GM23338 (cell line): ENCODE measurements at regions not wholly inside any gene's neighbourhood (a gene's known extent, or its start where the extent isn't known, plus 50 kb on each side); places are given as distances from the start of the nearest gene placed in this dataset.

ENCODE experiments used
- ATAC-seq: fragments of 200-7000 bp; cut with Tn5 transposase; 3 replicates; pipeline ENCODE4 v1.9.1; 2020
- DNase-seq: peaks from one replicate; pipeline ENCODE4 v3.0.0-alpha.2; 2015; ENCODE audit warnings: low spot score
- H2AFZ ChIP-seq: fragments of 200-600 bp; sonication (generic); 2 replicates; pipeline ENCODE4 v1.8.0; 2016; ENCODE audit warnings: antibody characterized with exemption, mild to moderate bottlenecking, moderate library complexity
- H3F3A ChIP-seq: fragments of 200-600 bp; sonication (generic); replicated peaks from 2 replicates; pipeline ENCODE4 v1.8.0; 2017; ENCODE audit warnings: antibody characterized with exemption, mixed run types, low read depth
- H3K27ac ChIP-seq: fragments of 200-600 bp; sonication (generic); 2 replicates; pipeline ENCODE4 v1.6.1; 2016; ENCODE audit warnings: low read depth
- H3K27me3 ChIP-seq: fragments of 200-600 bp; sonication (generic); 2 replicates; pipeline ENCODE4 v1.8.0; 2016; ENCODE audit warnings: mild to moderate bottlenecking, mixed run types, moderate library complexity; ENCODE audit not compliant: insufficient read depth
- H3K36me3 ChIP-seq: fragments of 200-600 bp; sonication (generic); 2 replicates; pipeline ENCODE4 v1.8.0; 2016; ENCODE audit warnings: mild to moderate bottlenecking; ENCODE audit not compliant: insufficient read depth
- H3K4me1 ChIP-seq: fragments of 200-600 bp; sonication (generic); 2 replicates; pipeline ENCODE4 v1.8.0; 2016; ENCODE audit warnings: mild to moderate bottlenecking, moderate library complexity; ENCODE audit not compliant: insufficient read depth
- H3K4me2 ChIP-seq: fragments of 200-600 bp; sonication (generic); 2 replicates; pipeline ENCODE4 v1.7.1; 2017; ENCODE audit warnings: mixed run types
- H3K4me3 ChIP-seq: fragments of 200-600 bp; sonication (generic); 2 replicates; pipeline ENCODE4 v1.6.1; 2016; ENCODE audit warnings: mixed run types
- H3K79me2 ChIP-seq: fragments of 200-600 bp; sonication (generic); replicated peaks from 2 replicates; pipeline ENCODE4 v1.8.0; 2017; ENCODE audit warnings: mild to moderate bottlenecking; ENCODE audit not compliant: insufficient read depth
- H3K9me2 ChIP-seq: fragments of 200-600 bp; sonication (generic); 2 replicates; pipeline ENCODE4 v1.8.0; 2017; ENCODE audit not compliant: insufficient read depth
- H4K20me1 ChIP-seq: fragments of 200-600 bp; sonication (generic); replicated peaks from 2 replicates; pipeline ENCODE4 v1.8.0; 2017; ENCODE audit warnings: mild to moderate bottlenecking; ENCODE audit not compliant: insufficient read depth
- H3K27ac Mint-ChIP-seq: 2 replicates; pipeline ENCODE4 v1.8.0; 2020; ENCODE audit warnings: inconsistent platforms, mild to moderate bottlenecking, moderate library complexity, mixed read lengths
- H3K27me3 Mint-ChIP-seq: 3 replicates; pipeline ENCODE4 v1.8.0; 2022; ENCODE audit warnings: low read depth, mild to moderate bottlenecking, moderate library complexity, mixed read lengths, inconsistent platforms; ENCODE audit not compliant: insufficient read depth, poor library complexity
- H3K36me3 Mint-ChIP-seq: 3 replicates; pipeline ENCODE4 v1.8.0; 2021; ENCODE audit warnings: low read depth, mild to moderate bottlenecking, inconsistent platforms, moderate library complexity, mixed read lengths
- H3K4me1 Mint-ChIP-seq: 3 replicates; pipeline ENCODE4 v1.8.0; 2020; ENCODE audit warnings: mild to moderate bottlenecking, inconsistent platforms, mixed read lengths
- H3K4me3 Mint-ChIP-seq: 3 replicates; pipeline ENCODE4 v1.8.0; 2021; ENCODE audit warnings: moderate library complexity, mild to moderate bottlenecking, inconsistent platforms, mixed read lengths
- H3K9me3 Mint-ChIP-seq: 3 replicates; pipeline ENCODE4 v1.8.0; 2020; ENCODE audit warnings: moderate library complexity, mild to moderate bottlenecking, inconsistent platforms, mixed read lengths
- CREB1 ChIP-seq: fragments of 250-450 bp; sonication (Bioruptor Pico); IDR thresholded peaks from 2 replicates; pipeline ENCODE4 v1.5.0; 2020; ENCODE audit warnings: low read depth, mild to moderate bottlenecking, moderate library complexity
- CTCF ChIP-seq, 2 experiments: fragments of 200-600 bp in 1 of 2; sonication (generic) in 1 of 2; conservative IDR thresholded peaks; 2 replicates each; pipeline versions ENCODE4 v1.5.1 to v1.6.1; 2016 to 2017; ENCODE audit warnings: antibody characterized with exemption in 2 of 2, low read depth in 2 of 2, mild to moderate bottlenecking in 2 of 2, moderate library complexity in 1 of 2
- ETS1 ChIP-seq: IDR thresholded peaks from 2 replicates; pipeline ENCODE4 v1.6.1; 2016; ENCODE audit warnings: antibody characterized with exemption
- EZH2 ChIP-seq: fragments of 200-600 bp; sonication (generic); IDR thresholded peaks from one replicate; pipeline ENCODE4 v1.8.0; 2017; ENCODE audit warnings: antibody characterized with exemption, mild to moderate bottlenecking, low read depth; ENCODE audit not compliant: unreplicated experiment
- EZH2phosphoT487 ChIP-seq: fragments of 200-600 bp; sonication (generic); IDR thresholded peaks from one replicate; pipeline ENCODE4 v1.8.1; 2018; ENCODE audit warnings: antibody characterized with exemption; ENCODE audit not compliant: unreplicated experiment
- JUNB ChIP-seq: IDR thresholded peaks from one replicate; pipeline ENCODE4 v1.6.1; 2016; ENCODE audit warnings: antibody characterized with exemption; ENCODE audit not compliant: unreplicated experiment
- NANOG ChIP-seq: IDR thresholded peaks from 2 replicates; pipeline ENCODE4 v1.6.1; 2016; ENCODE audit warnings: antibody characterized with exemption, borderline replicate concordance
- POLR2AphosphoS5 ChIP-seq: IDR thresholded peaks from 2 replicates; pipeline ENCODE4 v1.6.1; 2016; ENCODE audit warnings: antibody characterized with exemption, low read depth
- REST ChIP-seq: IDR thresholded peaks from one replicate; pipeline ENCODE4 v1.6.1; 2018; ENCODE audit warnings: antibody characterized with exemption; ENCODE audit not compliant: unreplicated experiment
- STAT1 ChIP-seq: IDR thresholded peaks from one replicate; pipeline ENCODE4 v1.6.1; 2016; ENCODE audit warnings: antibody characterized with exemption; ENCODE audit not compliant: unreplicated experiment
- ZNF114 ChIP-seq: fragments of 250-450 bp; sonication (Bioruptor Pico); IDR thresholded peaks from 2 replicates; pipeline ENCODE4 v1.5.0; 2020; ENCODE audit warnings: mild to moderate bottlenecking, moderate library complexity
- ZNF331 ChIP-seq: fragments of 250-450 bp; sonication (Bioruptor Pico); IDR thresholded peaks from 2 replicates; pipeline ENCODE4 v1.5.0; 2020; ENCODE audit warnings: low read depth, mild to moderate bottlenecking, moderate library complexity
- TF ChIP-seq, protein P1 (sequence below): fragments of 250-450 bp; sonication (Bioruptor Pico); IDR thresholded peaks from 2 replicates; pipeline ENCODE4 v1.5.0; 2020; ENCODE audit warnings: mild to moderate bottlenecking, moderate library complexity

GRCh38 chr17:14745541-14745940 lies 444.7 kb downstream of the HS3ST3B1 start:
- no peak overlapping the region for H3K27ac Mint-ChIP-seq
- no peak overlapping the region for H3K4me2 ChIP-seq
- peaks cover 6% of the 10 kb centered on the region for H3K4me1 ChIP-seq
- DNase-seq (no peak), ATAC-seq (no peak)
- no peaks in the 10 kb centered on the region for H4K20me1 ChIP-seq
- no peaks in the 10 kb centered on the region for H3K36me3 Mint-ChIP-seq
- TF ChIP-seq, protein P1, sequence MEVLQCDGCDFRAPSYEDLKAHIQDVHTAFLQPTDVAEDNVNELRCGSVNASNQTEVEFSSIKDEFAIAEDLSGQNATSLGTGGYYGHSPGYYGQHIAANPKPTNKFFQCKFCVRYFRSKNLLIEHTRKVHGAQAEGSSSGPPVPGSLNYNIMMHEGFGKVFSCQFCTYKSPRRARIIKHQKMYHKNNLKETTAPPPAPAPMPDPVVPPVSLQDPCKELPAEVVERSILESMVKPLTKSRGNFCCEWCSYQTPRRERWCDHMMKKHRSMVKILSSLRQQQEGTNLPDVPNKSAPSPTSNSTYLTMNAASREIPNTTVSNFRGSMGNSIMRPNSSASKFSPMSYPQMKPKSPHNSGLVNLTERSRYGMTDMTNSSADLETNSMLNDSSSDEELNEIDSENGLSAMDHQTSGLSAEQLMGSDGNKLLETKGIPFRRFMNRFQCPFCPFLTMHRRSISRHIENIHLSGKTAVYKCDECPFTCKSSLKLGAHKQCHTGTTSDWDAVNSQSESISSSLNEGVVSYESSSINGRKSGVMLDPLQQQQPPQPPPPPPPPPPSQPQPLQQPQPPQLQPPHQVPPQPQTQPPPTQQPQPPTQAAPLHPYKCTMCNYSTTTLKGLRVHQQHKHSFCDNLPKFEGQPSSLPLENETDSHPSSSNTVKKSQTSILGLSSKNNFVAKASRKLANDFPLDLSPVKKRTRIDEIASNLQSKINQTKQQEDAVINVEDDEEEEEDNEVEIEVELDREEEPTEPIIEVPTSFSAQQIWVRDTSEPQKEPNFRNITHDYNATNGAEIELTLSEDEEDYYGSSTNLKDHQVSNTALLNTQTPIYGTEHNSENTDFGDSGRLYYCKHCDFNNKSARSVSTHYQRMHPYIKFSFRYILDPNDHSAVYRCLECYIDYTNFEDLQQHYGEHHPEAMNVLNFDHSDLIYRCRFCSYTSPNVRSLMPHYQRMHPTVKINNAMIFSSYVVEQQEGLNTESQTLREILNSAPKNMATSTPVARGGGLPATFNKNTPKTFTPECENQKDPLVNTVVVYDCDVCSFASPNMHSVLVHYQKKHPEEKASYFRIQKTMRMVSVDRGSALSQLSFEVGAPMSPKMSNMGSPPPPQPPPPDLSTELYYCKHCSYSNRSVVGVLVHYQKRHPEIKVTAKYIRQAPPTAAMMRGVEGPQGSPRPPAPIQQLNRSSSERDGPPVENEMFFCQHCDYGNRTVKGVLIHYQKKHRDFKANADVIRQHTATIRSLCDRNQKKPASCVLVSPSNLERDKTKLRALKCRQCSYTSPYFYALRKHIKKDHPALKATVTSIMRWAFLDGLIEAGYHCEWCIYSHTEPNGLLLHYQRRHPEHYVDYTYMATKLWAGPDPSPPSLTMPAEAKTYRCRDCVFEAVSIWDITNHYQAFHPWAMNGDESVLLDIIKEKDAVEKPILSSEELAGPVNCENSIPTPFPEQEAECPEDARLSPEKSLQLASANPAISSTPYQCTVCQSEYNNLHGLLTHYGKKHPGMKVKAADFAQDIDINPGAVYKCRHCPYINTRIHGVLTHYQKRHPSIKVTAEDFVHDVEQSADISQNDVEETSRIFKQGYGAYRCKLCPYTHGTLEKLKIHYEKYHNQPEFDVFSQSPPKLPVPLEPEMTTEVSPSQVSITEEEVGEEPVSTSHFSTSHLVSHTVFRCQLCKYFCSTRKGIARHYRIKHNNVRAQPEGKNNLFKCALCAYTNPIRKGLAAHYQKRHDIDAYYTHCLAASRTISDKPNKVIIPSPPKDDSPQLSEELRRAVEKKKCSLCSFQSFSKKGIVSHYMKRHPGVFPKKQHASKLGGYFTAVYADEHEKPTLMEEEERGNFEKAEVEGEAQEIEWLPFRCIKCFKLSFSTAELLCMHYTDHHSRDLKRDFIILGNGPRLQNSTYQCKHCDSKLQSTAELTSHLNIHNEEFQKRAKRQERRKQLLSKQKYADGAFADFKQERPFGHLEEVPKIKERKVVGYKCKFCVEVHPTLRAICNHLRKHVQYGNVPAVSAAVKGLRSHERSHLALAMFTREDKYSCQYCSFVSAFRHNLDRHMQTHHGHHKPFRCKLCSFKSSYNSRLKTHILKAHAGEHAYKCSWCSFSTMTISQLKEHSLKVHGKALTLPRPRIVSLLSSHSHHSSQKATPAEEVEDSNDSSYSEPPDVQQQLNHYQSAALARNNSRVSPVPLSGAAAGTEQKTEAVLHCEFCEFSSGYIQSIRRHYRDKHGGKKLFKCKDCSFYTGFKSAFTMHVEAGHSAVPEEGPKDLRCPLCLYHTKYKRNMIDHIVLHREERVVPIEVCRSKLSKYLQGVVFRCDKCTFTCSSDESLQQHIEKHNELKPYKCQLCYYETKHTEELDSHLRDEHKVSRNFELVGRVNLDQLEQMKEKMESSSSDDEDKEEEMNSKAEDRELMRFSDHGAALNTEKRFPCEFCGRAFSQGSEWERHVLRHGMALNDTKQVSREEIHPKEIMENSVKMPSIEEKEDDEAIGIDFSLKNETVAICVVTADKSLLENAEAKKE = no peak
- TF ChIP-seq EZH2phosphoT487 = no peak
- TF ChIP-seq ZNF331 (CRISPR knock-in tag) = no peak
- TF ChIP-seq CREB1 (CRISPR knock-in tag) = no peak
- no peak for TF ChIP-seq JUNB
- TF ChIP-seq STAT1 = no peak
- TF ChIP-seq REST = no peak
- TF ChIP-seq ETS1 = no peak
- no peak for TF ChIP-seq CTCF (conservative IDR thresholded peaks at IDR 0.05; ENCODE audit: low read depth in 2 of 2)
- no peak for TF ChIP-seq ZNF114
- TF ChIP-seq EZH2 = no peak
- TF ChIP-seq NANOG = no peak
- TF ChIP-seq POLR2AphosphoS5 = no peak
- no peaks in the 10 kb centered on the region for H3K27me3 ChIP-seq
- no peak overlapping the region for H3K27ac ChIP-seq
- H3F3A ChIP-seq = no peaks in the 10 kb centered on the region
- H3K4me3 Mint-ChIP-seq = no peak overlapping the region
- H3K27me3 Mint-ChIP-seq = no peaks in the 10 kb centered on the region
- H3K9me2 ChIP-seq = no peaks in the 10 kb centered on the region; the same call in 1 of the 2 replicates
- H3K4me3 ChIP-seq = no peak overlapping the region
- no peaks in the 10 kb centered on the region for H3K79me2 ChIP-seq
- no peaks in the 10 kb centered on the region for H3K36me3 ChIP-seq
- no peaks in the 10 kb centered on the region for H3K9me3 Mint-ChIP-seq
- no peak overlapping the region for H2AFZ ChIP-seq
- H3K4me1 Mint-ChIP-seq = peaks cover 9% of the 10 kb centered on the region
